Prostate gland (tissue), 2 donors: ENCODE measurements at regions not wholly inside any gene's neighbourhood (a gene's known extent, or its start where the extent isn't known, plus 50 kb on each side); places are given as distances from the start of the nearest gene placed in this dataset.

Experiments used
- CTCF ChIP-seq, 4 experiments: fragments of 200-600 bp in 2 of 4; fragments of 450-650 bp in 2 of 4; sonication (generic) in 2 of 4; IDR thresholded peaks; 1 replicate in 3 of 4; 2 replicates in 1 of 4; pipeline ENCODE4 v1.5.1; 2016 to 2019; ENCODE audit warnings: antibody characterized with exemption in 4 of 4, mild to moderate bottlenecking in 2 of 4, moderate library complexity in 2 of 4
- POLR2A ChIP-seq: fragments of 450-650 bp; IDR thresholded peaks from one replicate; pipeline ENCODE4 v1.6.1; 2016; ENCODE audit warnings: antibody characterized with exemption, mild to moderate bottlenecking
- POLR2AphosphoS5 ChIP-seq: sonication (generic); formaldehyde crosslinking; IDR thresholded peaks from one replicate; pipeline ENCODE4 v1.6.1; 2017; ENCODE audit warnings: antibody characterized with exemption

- TF ChIP-seq POLR2A: no peak
- TF ChIP-seq CTCF (IDR thresholded peaks at IDR 0.05): no peak
- no peak for TF ChIP-seq POLR2AphosphoS5
Measured at GRCh38 chr16:13770436-13770835, 149.5 kb upstream of the ERCC4 start.
